ENCODE measurements at regions not wholly inside any gene's neighbourhood (a gene's known extent, or its start where the extent isn't known, plus 50 kb on each side); places are given as distances from the start of the nearest gene placed in this dataset.

DNA sequence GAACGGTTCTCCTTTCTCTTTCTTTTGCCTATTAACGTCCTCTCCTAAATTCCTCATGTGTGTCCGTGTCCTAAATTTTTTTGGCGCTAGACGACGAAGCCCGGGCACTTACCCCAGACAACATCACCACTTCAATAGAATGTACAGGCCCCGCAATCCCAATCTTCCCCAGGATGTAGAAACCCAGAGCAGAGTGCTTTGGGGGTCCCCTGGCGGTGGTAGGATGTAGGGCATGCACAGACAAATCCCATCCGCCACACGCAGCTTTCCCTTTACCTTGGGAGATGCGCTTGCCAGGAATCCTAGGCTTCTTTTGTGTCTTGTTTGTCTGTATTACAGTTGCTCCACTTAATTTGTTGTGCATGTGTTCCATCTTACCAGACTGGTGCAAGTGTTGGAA lies 417.3 kb upstream of the ARID1B start:
- no peak for TF ChIP-seq EZH2phosphoT487 (IDR thresholded peaks at IDR 0.05; ENCODE audit: borderline replicate concordance, low read depth, low read length)
- TF ChIP-seq, protein P1, sequence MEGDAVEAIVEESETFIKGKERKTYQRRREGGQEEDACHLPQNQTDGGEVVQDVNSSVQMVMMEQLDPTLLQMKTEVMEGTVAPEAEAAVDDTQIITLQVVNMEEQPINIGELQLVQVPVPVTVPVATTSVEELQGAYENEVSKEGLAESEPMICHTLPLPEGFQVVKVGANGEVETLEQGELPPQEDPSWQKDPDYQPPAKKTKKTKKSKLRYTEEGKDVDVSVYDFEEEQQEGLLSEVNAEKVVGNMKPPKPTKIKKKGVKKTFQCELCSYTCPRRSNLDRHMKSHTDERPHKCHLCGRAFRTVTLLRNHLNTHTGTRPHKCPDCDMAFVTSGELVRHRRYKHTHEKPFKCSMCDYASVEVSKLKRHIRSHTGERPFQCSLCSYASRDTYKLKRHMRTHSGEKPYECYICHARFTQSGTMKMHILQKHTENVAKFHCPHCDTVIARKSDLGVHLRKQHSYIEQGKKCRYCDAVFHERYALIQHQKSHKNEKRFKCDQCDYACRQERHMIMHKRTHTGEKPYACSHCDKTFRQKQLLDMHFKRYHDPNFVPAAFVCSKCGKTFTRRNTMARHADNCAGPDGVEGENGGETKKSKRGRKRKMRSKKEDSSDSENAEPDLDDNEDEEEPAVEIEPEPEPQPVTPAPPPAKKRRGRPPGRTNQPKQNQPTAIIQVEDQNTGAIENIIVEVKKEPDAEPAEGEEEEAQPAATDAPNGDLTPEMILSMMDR (conservative IDR thresholded peaks at IDR 0.05; ENCODE audit: low read length) = no peak

All from OCI-LY7 (cell line).